ENCODE measurements at regions not wholly inside any gene's neighbourhood (a gene's known extent, or its start where the extent isn't known, plus 50 kb on each side); places are given as distances from the start of the nearest gene placed in this dataset.
A peak's percentile ranks its signal among the peaks of the same experiment; 100 is the strongest.

GRCh38 chr1:50292276-50292675 is 131.0 kb downstream of the DMRTA2 start:
- no peak for DNase-seq (ENCODE audit: low read depth)

GRCh38 chr1:50289495-50289894 is 133.7 kb downstream of the DMRTA2 start:
- no peak for DNase-seq (ENCODE audit: low read depth)

GRCh38 chr1:50285994-50286393 is 137.2 kb downstream of the DMRTA2 start:
- DNase-seq (ENCODE audit: low read depth): no peak

GRCh38 chr1:50279622-50280330 is 143.5 kb downstream of the DMRTA2 start:
- DNase-seq (ENCODE audit: low read depth): no peak

GRCh38 chr1:50278961-50279360 is 144.3 kb downstream of the DMRTA2 start:
- DNase-seq (ENCODE audit: low read depth): no peak

- DNase-seq (ENCODE audit: low read depth): no peak
These were observed 144.8 kb downstream of the DMRTA2 start for GRCh38 chr1:50278410-50278809.

GRCh38 chr1:50275566-50275965 is 147.7 kb downstream of the DMRTA2 start:
- DNase-seq (ENCODE audit: low read depth): no peak

- no peak for DNase-seq (ENCODE audit: low read depth)
These were observed 150.3 kb downstream of the DMRTA2 start for GRCh38 chr1:50272912-50273311.

- DNase-seq (ENCODE audit: low read depth): peak; percentile 9
These were observed 151.2 kb downstream of the DMRTA2 start for GRCh38 chr1:50271968-50272578.

GRCh38 chr1:50271337-50271736 is 151.9 kb downstream of the DMRTA2 start:
- DNase-seq (ENCODE audit: low read depth): no peak

- DNase-seq (ENCODE audit: low read depth): no peak
These were observed 152.3 kb downstream of the DMRTA2 start for GRCh38 chr1:50270926-50271325.

- no peak for DNase-seq (ENCODE audit: low read depth)
These were observed 155.2 kb downstream of the DMRTA2 start for GRCh38 chr1:50268049-50268448.

- DNase-seq (ENCODE audit: low read depth): peak; percentile 91
These were observed 156.7 kb downstream of the DMRTA2 start for GRCh38 chr1:50266509-50266908.

- peak; percentile 91 for DNase-seq (ENCODE audit: low read depth)
These were observed 157.1 kb downstream of the ELAVL4 start for GRCh38 chr1:50265790-50266314.

- no peak for DNase-seq (ENCODE audit: low read depth)
These were observed 155.9 kb downstream of the ELAVL4 start for GRCh38 chr1:50264590-50264989.

GRCh38 chr1:50262436-50262835 is 153.7 kb downstream of the ELAVL4 start:
- no peak for DNase-seq (ENCODE audit: low read depth)

- DNase-seq (ENCODE audit: low read depth): no peak
These were observed 153.2 kb downstream of the ELAVL4 start for GRCh38 chr1:50261951-50262350.

- no peak for DNase-seq (ENCODE audit: low read depth)
These were observed 149.4 kb downstream of the ELAVL4 start for GRCh38 chr1:50257940-50258685.

GRCh38 chr1:50257029-50257428 is 148.3 kb downstream of the ELAVL4 start:
- no peak for DNase-seq (ENCODE audit: low read depth)

Measured in fibroblast of the conjunctiva (primary cell).